ENCODE measurements at regions not wholly inside any gene's neighbourhood (a gene's known extent, or its start where the extent isn't known, plus 50 kb on each side); places are given as distances from the start of the nearest gene placed in this dataset.
"Not testable (repeated sequence)": the region's sequence is repeated elsewhere in the genome, so short reads cannot be mapped to it uniquely, and the experiment has no call there.

- no peak overlapping the region for H3K4me2 ChIP-seq (ENCODE audit: low read depth, low read length, poor library complexity, severe bottlenecking)
- H3K27me3 ChIP-seq (ENCODE audit: insufficient read depth, low read length, poor library complexity, severe bottlenecking), result no peaks in the 10 kb centered on the region
- H3K4me3 ChIP-seq (ENCODE audit: low read length, poor library complexity, severe bottlenecking), result no peak overlapping the region
- TF ChIP-seq EZH2phosphoT487 (IDR thresholded peaks at IDR 0.05; ENCODE audit: borderline replicate concordance) (no peak), CTCF (conservative IDR thresholded peaks at IDR 0.05; ENCODE audit: low read length) (no peak)
- no peak overlapping the region for H2AFZ ChIP-seq (ENCODE audit: low read length)
- no peaks in the 10 kb centered on the region for H3K79me2 ChIP-seq (ENCODE audit: insufficient read depth, low read length)
- H3F3A ChIP-seq (ENCODE audit: low read depth), result no peaks in the 10 kb centered on the region
- H3K9me3 ChIP-seq (ENCODE audit: insufficient read depth, low read depth, low read length), result no peaks in the 10 kb centered on the region
- no peaks in the 10 kb centered on the region for H4K20me1 ChIP-seq (ENCODE audit: insufficient read depth, low read length, poor library complexity, severe bottlenecking)
- H3K9ac ChIP-seq (ENCODE audit: low read depth, low read length, poor library complexity, severe bottlenecking), result no peak overlapping the region
- H3K36me3 ChIP-seq (ENCODE audit: insufficient read depth, low read length), result no peaks in the 10 kb centered on the region
- H3K9me2 ChIP-seq (replicated peaks; ENCODE audit: low read depth, low read length), result no peaks in the 10 kb centered on the region
- no peaks in the 10 kb centered on the region for H3K4me1 ChIP-seq (ENCODE audit: insufficient read depth, low read length, poor library complexity, severe bottlenecking)
Observed at GRCh38 chr7:85261336-85261735, 74.5 kb upstream of the SEMA3D start.

DNA sequence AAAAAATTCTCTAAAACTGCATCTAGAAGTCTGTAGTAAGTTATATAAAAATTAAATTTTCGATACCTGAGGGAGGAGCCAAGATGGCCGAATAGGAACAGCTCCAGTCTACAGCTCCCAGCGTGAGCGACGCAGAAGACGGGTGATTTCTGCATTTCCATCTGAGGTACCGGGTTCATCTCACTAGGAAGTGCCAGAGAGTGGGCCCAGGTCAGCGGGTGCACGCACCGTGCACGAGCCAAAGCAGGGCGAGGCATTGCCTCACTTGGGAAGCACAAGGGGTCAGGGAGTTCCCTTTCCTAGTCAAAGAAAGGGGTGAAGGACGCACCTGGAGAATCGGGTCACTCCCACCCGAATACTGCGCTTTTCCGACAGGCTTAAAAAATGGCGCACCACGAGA is 62.9 kb upstream of the SEMA3D start:
- H3K36me3 ChIP-seq (ENCODE audit: insufficient read depth, low read length); H3K4me1 ChIP-seq (ENCODE audit: insufficient read depth, low read length, poor library complexity, severe bottlenecking); H3K9me2 ChIP-seq (replicated peaks; ENCODE audit: low read depth, low read length); H2AFZ ChIP-seq (ENCODE audit: low read length); H3K4me3 ChIP-seq (ENCODE audit: low read length, poor library complexity, severe bottlenecking); H4K20me1 ChIP-seq (ENCODE audit: insufficient read depth, low read length, poor library complexity, severe bottlenecking); H3F3A ChIP-seq (ENCODE audit: low read depth); H3K9me3 ChIP-seq (ENCODE audit: insufficient read depth, low read depth, low read length); H3K4me2 ChIP-seq (ENCODE audit: low read depth, low read length, poor library complexity, severe bottlenecking); H3K9ac ChIP-seq (ENCODE audit: low read depth, low read length, poor library complexity, severe bottlenecking); H3K27me3 ChIP-seq (ENCODE audit: insufficient read depth, low read length, poor library complexity, severe bottlenecking); H3K79me2 ChIP-seq (ENCODE audit: insufficient read depth, low read length): not testable (repeated sequence)

GRCh38 chr7:85239109-85239508 is 52.3 kb upstream of the SEMA3D start:
- no peaks in the 10 kb centered on the region for H3K27me3 ChIP-seq (ENCODE audit: insufficient read depth, low read length, poor library complexity, severe bottlenecking)
- TF ChIP-seq EZH2phosphoT487 (IDR thresholded peaks at IDR 0.05; ENCODE audit: borderline replicate concordance), result no peak
- TF ChIP-seq CTCF (conservative IDR thresholded peaks at IDR 0.05; ENCODE audit: low read length), result no peak
- H3K9me2 ChIP-seq (replicated peaks; ENCODE audit: low read depth, low read length), result no peaks in the 10 kb centered on the region
- no peaks in the 10 kb centered on the region for H3F3A ChIP-seq (ENCODE audit: low read depth)
- no peak overlapping the region for H3K4me3 ChIP-seq (ENCODE audit: low read length, poor library complexity, severe bottlenecking)
- H3K9ac ChIP-seq (ENCODE audit: low read depth, low read length, poor library complexity, severe bottlenecking), result no peak overlapping the region
- H3K4me1 ChIP-seq (ENCODE audit: insufficient read depth, low read length, poor library complexity, severe bottlenecking), result no peaks in the 10 kb centered on the region
- H3K36me3 ChIP-seq (ENCODE audit: insufficient read depth, low read length), result no peaks in the 10 kb centered on the region
- H3K4me2 ChIP-seq (ENCODE audit: low read depth, low read length, poor library complexity, severe bottlenecking), result no peak overlapping the region
- H3K79me2 ChIP-seq (ENCODE audit: insufficient read depth, low read length), result no peaks in the 10 kb centered on the region
- H2AFZ ChIP-seq (ENCODE audit: low read length), result no peak overlapping the region
- no peaks in the 10 kb centered on the region for H3K9me3 ChIP-seq (ENCODE audit: insufficient read depth, low read depth, low read length)
- no peaks in the 10 kb centered on the region for H4K20me1 ChIP-seq (ENCODE audit: insufficient read depth, low read length, poor library complexity, severe bottlenecking)

DNA sequence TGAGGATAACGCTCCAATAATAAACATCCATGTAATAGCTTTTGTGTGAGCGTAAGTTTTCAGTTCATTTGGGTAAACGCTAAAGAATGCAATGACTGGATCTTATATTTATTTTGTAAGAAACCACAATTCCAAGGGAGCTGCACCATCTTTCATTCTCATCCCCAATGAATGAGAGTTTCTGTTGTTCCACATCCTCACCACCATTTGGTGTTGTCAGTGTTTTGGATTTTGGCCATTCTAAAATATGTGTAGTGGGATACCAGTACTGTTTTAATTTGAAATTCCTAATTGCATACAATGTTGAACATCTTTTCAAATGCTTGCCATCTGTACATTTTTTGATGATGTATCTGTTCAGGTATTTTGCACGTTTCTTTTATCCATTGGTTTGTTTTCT is 50.9 kb upstream of the SEMA3D start:
- H3F3A ChIP-seq (ENCODE audit: low read depth), result no peaks in the 10 kb centered on the region
- no peaks in the 10 kb centered on the region for H3K27me3 ChIP-seq (ENCODE audit: insufficient read depth, low read length, poor library complexity, severe bottlenecking)
- H3K4me2 ChIP-seq (ENCODE audit: low read depth, low read length, poor library complexity, severe bottlenecking), result no peak overlapping the region
- no peak overlapping the region for H3K9ac ChIP-seq (ENCODE audit: low read depth, low read length, poor library complexity, severe bottlenecking)
- H3K79me2 ChIP-seq (ENCODE audit: insufficient read depth, low read length), result no peaks in the 10 kb centered on the region
- H3K9me3 ChIP-seq (ENCODE audit: insufficient read depth, low read depth, low read length), result no peaks in the 10 kb centered on the region
- no peaks in the 10 kb centered on the region for H3K4me1 ChIP-seq (ENCODE audit: insufficient read depth, low read length, poor library complexity, severe bottlenecking)
- H4K20me1 ChIP-seq (ENCODE audit: insufficient read depth, low read length, poor library complexity, severe bottlenecking), result no peaks in the 10 kb centered on the region
- no peaks in the 10 kb centered on the region for H3K36me3 ChIP-seq (ENCODE audit: insufficient read depth, low read length)
- TF ChIP-seq CTCF (conservative IDR thresholded peaks at IDR 0.05; ENCODE audit: low read length) (no peak), EZH2phosphoT487 (IDR thresholded peaks at IDR 0.05; ENCODE audit: borderline replicate concordance) (no peak)
- H2AFZ ChIP-seq (ENCODE audit: low read length), result no peak overlapping the region
- no peaks in the 10 kb centered on the region for H3K9me2 ChIP-seq (replicated peaks; ENCODE audit: low read depth, low read length)
- no peak overlapping the region for H3K4me3 ChIP-seq (ENCODE audit: low read length, poor library complexity, severe bottlenecking)

All from Loucy (cell line).